ENCODE measurements at regions not wholly inside any gene's neighbourhood (a gene's known extent, or its start where the extent isn't known, plus 50 kb on each side); places are given as distances from the start of the nearest gene placed in this dataset.
"Not testable (repeated sequence)": the region's sequence is repeated elsewhere in the genome, so short reads cannot be mapped to it uniquely, and the experiment has no call there.

DNA sequence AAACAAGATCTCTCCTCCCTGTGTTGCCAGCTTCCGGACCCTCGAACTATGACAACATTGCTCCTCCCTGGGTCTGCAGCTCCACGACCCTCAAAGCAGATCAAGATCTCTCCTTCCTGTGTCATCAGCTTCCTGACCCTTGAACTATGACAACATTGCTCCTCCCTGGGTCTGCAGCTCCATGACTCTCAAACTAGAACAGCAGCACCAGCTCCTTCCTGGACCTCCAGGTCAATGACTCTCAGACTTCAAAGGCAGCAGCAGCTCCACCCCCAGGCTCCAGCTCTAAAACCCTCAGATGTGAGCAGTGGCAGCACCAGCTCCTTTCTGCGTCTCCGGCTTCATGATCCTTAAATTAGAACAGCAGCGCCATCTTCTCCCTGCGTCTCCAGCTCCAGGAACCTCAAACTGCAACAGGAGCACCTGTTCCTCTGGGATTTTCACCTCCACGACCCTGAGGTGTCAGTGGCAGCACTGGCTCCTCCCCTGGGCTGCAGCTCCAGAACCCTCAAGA lies 341.0 kb upstream of the SULF2 start:
- H3K36me3 Mint-ChIP-seq: no peaks in the 10 kb centered on the region
- H3K4me1 Mint-ChIP-seq: no peaks in the 10 kb centered on the region
- no peak overlapping the region for H3K27ac Mint-ChIP-seq
- no peak for DNase-seq
- H3K9me3 Mint-ChIP-seq: no peaks in the 10 kb centered on the region
- peaks cover 2 to 5% (median 2%) of the 10 kb centered on the region in 3 donors for H3K27me3 Mint-ChIP-seq (ENCODE audit: low read depth in 3 of 3)
- no peak overlapping the region for H3K4me3 Mint-ChIP-seq

DNA sequence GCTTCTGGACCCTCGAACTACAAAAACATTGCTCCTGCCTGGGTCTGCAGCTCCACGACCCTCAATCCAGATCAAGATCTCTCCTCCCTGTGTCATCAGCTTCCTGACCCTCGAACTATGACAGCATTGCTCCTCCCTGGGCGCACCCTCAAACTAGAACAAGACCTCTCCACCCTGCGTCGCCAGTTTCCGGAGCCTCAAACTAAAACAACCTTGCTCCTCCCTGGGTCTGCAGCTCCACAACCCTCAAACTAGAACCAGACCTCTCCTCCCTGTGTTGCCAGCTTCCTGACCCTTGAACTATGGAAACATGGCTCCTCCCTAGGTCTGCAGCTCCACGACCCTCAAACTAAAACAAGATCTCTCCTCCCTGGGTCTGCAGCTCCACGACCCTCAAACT lies 339.7 kb upstream of the SULF2 start:
- no peaks in the 10 kb centered on the region for H3K9me3 Mint-ChIP-seq

DNA sequence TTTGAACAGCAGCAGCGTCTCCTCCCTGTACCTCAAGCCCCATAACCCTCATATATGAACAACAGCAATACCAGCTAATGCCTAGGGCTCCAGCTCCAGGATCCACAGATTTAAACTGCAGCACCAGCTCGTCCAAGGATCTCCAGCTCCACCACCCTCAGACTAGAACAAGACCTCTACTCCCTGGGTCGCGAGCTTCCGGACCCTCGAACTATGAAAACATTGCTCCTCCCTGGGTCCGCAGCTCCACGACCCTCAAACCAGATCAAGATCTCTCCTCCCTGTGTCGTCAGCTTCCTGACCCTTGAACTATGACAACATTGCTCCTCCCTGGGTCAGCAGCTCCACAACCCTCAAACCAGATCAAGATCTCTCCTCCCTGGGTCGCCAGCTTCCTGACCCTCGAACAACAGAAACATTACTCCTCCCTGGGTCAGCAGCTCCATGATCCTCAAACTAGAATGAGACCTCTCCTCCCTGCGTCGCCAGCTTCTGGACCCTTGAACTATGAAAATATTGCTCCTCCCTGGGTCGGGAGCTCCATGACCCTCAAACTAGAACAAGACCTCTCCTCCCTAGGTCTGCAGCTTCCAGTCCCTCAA lies 339.0 kb upstream of the SULF2 start:
- Mint-ChIP-seq H3K27me3 (ENCODE audit: low read depth in 3 of 3) (peaks cover 3 to 7% (median 6%) of the 10 kb centered on the region in 3 donors), H3K27ac (no peak overlapping the region), H3K9me3 (no peaks in the 10 kb centered on the region), H3K36me3 (no peaks in the 10 kb centered on the region), H3K4me1 (no peaks in the 10 kb centered on the region), H3K4me3 (no peak overlapping the region)
- DNase-seq: no peak

More for the DNA sequence above, 339.7 kb upstream of the SULF2 start:
- no peak overlapping the region for H3K27ac Mint-ChIP-seq
- no peak for DNase-seq
- H3K36me3 Mint-ChIP-seq: no peaks in the 10 kb centered on the region
- peaks cover 3 to 7% (median 6%) of the 10 kb centered on the region in 3 donors for H3K27me3 Mint-ChIP-seq (ENCODE audit: low read depth in 3 of 3)
- H3K4me3 Mint-ChIP-seq: no peak overlapping the region
- no peaks in the 10 kb centered on the region for H3K4me1 Mint-ChIP-seq

DNA sequence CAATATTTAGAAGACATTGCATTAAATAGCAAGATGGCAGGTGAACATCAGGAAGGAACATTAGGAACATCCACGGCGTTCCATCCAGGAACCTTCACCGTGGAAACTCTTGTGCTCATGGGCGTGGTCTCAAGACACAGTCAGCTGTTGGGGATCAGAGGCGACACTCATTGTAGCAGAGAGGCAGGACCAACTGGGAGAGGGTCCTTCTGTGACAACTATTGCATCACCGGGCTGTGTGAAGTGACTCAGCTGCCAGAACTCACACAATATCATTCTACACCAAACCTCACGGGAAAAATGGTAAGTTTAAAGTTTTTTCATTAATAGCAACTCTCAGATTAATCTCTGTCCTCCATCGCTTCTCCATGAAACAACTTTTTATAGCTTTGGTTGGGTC lies 334.8 kb upstream of the SULF2 start:
- DNase-seq: no peak
- peaks cover 3 to 8% (median 4%) of the 10 kb centered on the region in 3 donors for H3K27me3 Mint-ChIP-seq (ENCODE audit: low read depth in 3 of 3)
- no peak overlapping the region for H3K4me3 Mint-ChIP-seq
- H3K36me3 Mint-ChIP-seq: no peaks in the 10 kb centered on the region
- no peaks in the 10 kb centered on the region for H3K4me1 Mint-ChIP-seq
- no peaks in the 10 kb centered on the region for H3K9me3 Mint-ChIP-seq
- H3K27ac Mint-ChIP-seq: no peak overlapping the region

DNA sequence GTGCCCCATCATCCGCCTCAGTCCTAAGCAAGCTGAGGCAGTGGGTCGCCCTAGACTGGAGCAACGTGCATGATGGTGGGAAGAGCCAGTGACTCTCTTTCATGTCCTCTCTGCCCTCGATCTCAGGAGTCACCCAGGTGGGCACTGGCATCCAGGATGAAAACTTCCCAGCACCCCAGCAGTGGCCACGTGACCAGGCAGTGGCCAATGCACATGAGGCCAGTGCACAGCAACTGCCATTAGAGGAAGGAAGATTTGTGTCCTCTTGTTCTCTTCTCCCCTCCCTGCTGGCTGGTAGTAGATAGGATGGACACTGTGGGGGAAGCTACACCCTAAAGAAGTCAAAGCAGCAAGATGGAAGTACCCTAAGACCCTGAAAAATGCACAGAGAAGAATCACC lies 334.1 kb upstream of the SULF2 start:
- H3K36me3 Mint-ChIP-seq; H3K27ac Mint-ChIP-seq; H3K9me3 Mint-ChIP-seq; H3K27me3 Mint-ChIP-seq (ENCODE audit: low read depth in 3 of 3); H3K4me3 Mint-ChIP-seq; DNase-seq; H3K4me1 Mint-ChIP-seq: not testable (repeated sequence)

DNA sequence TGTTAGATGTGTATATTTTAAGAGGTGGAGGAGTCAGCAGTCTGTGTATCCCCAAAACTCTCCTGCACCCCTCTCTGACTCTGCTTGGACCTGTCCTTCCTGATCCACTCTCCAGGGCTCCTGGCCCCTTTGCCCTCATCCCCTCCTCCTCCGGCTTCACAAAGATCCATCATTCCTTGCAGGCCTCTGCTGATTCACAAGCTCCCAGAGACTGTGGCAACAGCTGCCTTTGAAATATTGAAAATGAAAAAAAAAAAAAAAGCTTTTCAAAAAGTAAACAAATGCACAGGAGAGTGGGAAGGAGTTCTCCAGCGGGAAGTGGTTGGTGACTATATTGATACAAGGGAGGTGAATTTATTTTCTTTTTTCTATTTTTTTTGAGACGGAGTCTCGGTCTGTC lies 330.2 kb upstream of the SULF2 start:
- Mint-ChIP-seq H3K9me3 (no peaks in the 10 kb centered on the region), H3K27ac (no peak overlapping the region), H3K27me3 (ENCODE audit: low read depth in 3 of 3) (peaks cover 0 to 3% (median 3%) of the 10 kb centered on the region in 3 donors), H3K4me3 (no peak overlapping the region), H3K36me3 (no peaks in the 10 kb centered on the region), H3K4me1 (no peaks in the 10 kb centered on the region)
- no peak for DNase-seq

DNA sequence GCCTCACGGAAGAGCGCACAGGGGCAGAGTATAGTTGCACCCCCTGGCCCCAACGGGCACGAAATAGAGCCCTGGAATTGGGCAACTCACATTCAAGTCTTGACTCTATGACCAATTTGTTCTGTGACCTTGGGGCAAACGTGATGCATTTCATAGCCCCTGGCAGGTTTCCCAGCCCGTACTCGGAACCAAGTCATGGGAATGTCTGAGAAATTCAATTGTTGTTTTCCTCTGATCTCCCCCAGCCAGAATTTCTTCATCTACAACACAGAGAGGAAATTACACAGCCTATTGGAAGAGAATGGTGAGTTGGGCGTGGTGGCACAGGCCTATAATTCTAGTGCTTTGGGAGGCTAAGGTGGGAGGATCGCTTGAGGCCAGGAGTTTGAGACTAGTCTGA lies 322.3 kb upstream of the SULF2 start:
- Mint-ChIP-seq H3K27ac (no peak overlapping the region), H3K27me3 (ENCODE audit: low read depth in 3 of 3) (peaks cover 0 to 4% (median 4%) of the 10 kb centered on the region in 3 donors), H3K36me3 (no peaks in the 10 kb centered on the region), H3K4me1 (no peaks in the 10 kb centered on the region), H3K9me3 (peaks cover 0 to 2% (median 0%) of the 10 kb centered on the region in 6 donors), H3K4me3 (no peak overlapping the region)
- DNase-seq: no peak

DNA sequence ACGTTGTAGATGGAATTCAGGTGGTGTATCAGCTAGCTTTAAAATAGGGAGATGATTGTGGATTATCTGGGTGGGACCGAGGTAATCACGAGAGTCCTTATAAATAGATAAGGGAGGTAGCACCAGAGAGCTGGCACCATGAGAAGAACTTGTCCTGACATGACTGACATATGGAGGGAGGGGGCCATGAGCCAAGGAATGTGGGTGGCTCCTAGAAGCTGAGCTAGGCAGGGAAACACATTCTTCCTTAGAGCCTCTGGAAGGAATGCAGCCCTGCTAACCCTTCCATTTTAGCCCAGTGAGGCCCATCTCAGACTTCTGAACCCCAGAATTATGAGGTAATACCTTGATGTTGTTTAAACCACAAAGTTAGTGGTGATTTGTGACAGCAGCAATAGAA lies 321.1 kb upstream of the SULF2 start:
- H3K36me3 Mint-ChIP-seq: no peaks in the 10 kb centered on the region
- DNase-seq: no peak
- H3K9me3 Mint-ChIP-seq: peaks cover 0 to 2% (median 0%) of the 10 kb centered on the region in 6 donors
- no peak overlapping the region for H3K27ac Mint-ChIP-seq
- H3K4me1 Mint-ChIP-seq: no peaks in the 10 kb centered on the region
- H3K27me3 Mint-ChIP-seq (ENCODE audit: low read depth in 3 of 3): peaks cover 0 to 6% (median 4%) of the 10 kb centered on the region in 3 donors
- no peak overlapping the region for H3K4me3 Mint-ChIP-seq

DNA sequence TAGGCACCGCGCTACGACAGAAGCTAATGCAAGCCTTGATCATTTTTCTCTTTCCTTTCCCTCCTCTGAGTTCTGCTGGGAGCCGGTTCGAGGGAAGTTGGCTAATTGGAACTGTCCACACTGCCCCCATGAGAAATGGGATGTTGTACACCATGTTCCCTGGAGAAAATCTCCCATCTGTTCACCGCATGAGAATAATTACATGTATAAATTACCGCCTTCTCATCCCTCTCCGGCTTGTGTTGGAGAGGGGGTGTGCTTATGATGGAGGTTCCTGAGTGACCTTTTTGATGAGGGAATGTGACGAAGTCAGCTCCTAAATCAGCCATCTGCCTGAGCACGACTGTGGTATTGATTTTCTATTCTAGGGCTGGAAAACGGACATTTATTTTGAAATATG lies 320.2 kb upstream of the SULF2 start:
- Mint-ChIP-seq H3K27me3 (ENCODE audit: low read depth in 3 of 3) (peaks cover 0 to 7% (median 6%) of the 10 kb centered on the region in 3 donors), H3K4me3 (no peak overlapping the region), H3K9me3 (peaks cover 0 to 2% (median 0%) of the 10 kb centered on the region in 6 donors), H3K27ac (no peak overlapping the region), H3K4me1 (no peaks in the 10 kb centered on the region), H3K36me3 (no peaks in the 10 kb centered on the region)
- no peak for DNase-seq

DNA sequence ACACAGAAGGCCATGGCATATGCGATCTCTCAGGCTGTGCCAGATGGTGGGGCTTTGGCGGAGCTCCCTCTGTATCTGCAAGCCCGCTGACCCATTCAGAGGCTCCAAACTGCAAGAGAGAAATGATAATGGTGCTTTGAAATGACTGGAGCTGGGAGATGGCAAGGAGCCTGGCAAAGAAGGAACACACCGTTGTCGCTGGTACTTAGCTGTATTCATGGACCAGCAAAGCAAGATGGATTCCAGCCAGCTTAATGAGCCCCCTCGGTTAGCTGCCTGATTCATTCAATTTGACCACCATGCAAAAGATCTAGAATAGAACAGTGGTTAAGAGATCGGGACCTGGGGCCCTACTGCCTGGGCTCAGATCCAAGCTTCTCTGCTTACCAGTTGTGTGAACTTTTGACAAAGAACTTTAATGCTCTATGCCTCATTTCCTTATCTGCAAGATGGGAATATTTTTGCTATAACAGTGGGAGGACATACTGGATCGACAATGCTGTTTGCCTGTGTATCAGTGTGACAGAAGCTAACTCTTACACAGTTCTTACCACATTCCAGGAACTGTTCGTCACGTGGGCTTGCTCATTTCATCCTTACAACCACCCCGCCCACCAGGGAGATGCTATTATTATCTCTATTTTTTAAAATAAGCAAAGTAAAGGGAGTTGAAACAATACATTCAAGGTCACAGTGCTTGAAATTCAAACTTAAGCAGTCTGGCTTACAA lies 317.8 kb upstream of the SULF2 start:
- DNase-seq: no peak
- Mint-ChIP-seq H3K4me1 (no peaks in the 10 kb centered on the region), H3K36me3 (no peaks in the 10 kb centered on the region), H3K27me3 (ENCODE audit: low read depth in 3 of 3) (peaks cover 0 to 6% (median 5%) of the 10 kb centered on the region in 3 donors), H3K4me3 (no peak overlapping the region), H3K9me3 (peaks cover 0 to 2% (median 0%) of the 10 kb centered on the region in 6 donors), H3K27ac (no peak overlapping the region)

DNA sequence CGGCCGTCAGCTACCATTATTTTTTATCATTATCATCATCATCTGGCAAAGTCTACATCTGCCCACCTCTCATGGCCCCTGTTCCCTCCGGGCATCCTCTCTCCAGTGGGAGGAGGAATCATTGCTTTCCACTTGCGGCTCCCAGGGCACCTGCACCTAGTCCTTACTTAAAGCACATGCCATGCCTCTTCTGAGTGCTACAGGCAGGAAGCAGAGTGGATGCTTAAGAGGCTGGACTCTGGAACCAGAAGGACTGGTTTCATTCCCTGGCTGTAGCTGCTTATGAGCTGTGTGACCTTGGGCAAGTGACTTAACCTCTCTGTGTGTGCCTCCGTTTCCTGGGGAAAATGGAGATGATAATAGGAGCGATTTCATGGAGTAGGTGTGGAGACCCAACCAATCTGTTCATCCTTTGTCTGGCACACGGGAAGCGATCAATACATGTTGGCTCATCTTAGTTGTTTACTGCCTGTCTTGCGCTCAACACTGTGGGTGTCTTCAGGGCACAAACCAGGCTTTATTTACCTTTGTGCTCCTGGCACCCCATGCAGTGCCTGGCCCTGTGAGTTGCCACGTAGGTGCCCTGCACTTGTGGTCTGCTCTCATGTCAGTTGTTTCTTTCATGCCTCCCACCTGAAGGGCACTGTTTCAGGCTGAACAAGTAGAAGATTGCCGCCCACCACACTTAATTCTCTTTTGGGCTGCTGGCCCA lies 317.0 kb upstream of the SULF2 start:
- Mint-ChIP-seq H3K27me3 (ENCODE audit: low read depth in 3 of 3) (peaks cover 0 to 5% (median 3%) of the 10 kb centered on the region in 3 donors), H3K36me3 (no peaks in the 10 kb centered on the region), H3K9me3 (peaks cover 0 to 2% (median 0%) of the 10 kb centered on the region in 6 donors), H3K4me1 (no peaks in the 10 kb centered on the region), H3K27ac (no peak overlapping the region), H3K4me3 (no peak overlapping the region)
- DNase-seq: no peak

DNA sequence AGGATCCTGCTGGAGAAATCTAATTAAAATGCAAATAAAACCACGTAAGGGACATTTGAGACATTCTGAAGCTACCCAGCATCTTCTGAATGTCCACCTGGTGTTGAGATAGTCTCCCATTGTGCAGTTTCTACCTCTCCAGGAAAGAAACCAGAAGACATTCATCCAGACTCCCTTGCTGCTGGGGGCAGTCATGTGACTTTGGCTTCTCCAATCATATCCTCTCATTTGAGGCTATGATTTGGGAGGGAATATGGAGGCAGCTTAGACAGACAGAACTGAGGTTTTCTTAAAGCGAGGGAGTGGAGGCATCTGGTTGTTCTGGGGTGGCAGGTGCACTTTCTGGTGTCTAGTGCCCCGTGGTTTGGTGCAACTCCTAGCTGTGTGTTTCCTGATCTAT lies 315.2 kb upstream of the SULF2 start:
- no peaks in the 10 kb centered on the region for H3K4me1 Mint-ChIP-seq
- H3K36me3 Mint-ChIP-seq: no peaks in the 10 kb centered on the region
- H3K27ac Mint-ChIP-seq: no peak overlapping the region
- H3K9me3 Mint-ChIP-seq: peaks cover 0 to 1% (median 0%) of the 10 kb centered on the region in 6 donors
- H3K4me3 Mint-ChIP-seq: no peak overlapping the region
- H3K27me3 Mint-ChIP-seq (ENCODE audit: low read depth in 3 of 3): peaks cover 0 to 5% (median 3%) of the 10 kb centered on the region in 3 donors
- no peak for DNase-seq

DNA sequence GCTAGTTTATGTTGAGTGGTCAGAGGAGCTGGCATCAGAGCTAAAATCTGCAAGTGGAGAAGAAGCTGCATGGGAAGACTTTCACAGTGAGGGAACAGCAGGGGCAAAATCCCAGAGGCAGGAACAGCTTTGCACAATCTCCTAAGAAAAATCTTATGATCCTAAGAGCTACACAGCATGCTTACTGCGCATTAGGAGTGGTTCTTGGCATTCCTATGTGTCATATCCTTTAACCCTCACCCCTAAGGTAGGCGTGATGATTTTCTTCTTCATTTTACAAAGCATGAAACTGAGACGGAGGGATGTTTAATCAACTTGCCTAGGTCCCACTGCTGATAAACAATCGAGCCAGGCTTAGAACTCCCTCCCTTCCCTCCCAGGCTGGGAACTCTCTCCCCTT lies 313.6 kb upstream of the SULF2 start:
- Mint-ChIP-seq H3K27ac (peak overlapping the region in 1 of 6 donors; percentile 55), H3K4me3 (no peak overlapping the region)

DNA sequence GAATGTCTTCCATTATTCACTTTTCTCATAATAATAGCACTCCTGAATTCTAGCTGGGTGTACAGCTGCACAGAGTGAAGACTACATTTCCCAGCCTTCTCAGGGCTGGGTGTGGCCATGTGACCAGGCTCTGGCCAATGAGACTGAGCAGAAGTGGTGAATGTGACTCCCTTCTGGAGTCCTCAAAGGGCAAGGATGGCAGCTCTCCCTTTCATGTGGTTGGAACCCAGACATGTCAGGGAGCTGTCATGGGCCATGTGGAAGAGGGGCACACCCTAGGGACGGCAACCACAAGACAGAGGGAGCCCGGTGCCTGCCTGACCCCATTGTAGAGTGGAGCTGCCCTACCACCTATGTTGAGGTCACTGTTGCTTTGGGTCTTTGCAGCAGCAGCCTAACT lies 312.8 kb upstream of the SULF2 start:
- Mint-ChIP-seq H3K36me3 (no peaks in the 10 kb centered on the region), H3K27me3 (ENCODE audit: low read depth in 3 of 3) (peaks cover 0 to 8% (median 7%) of the 10 kb centered on the region in 3 donors), H3K4me1 (no peaks in the 10 kb centered on the region), H3K27ac (no peak overlapping the region), H3K9me3 (peaks cover 0 to 1% (median 0%) of the 10 kb centered on the region in 6 donors), H3K4me3 (no peak overlapping the region)
- DNase-seq: no peak

More for the DNA sequence above, 313.6 kb upstream of the SULF2 start:
- Mint-ChIP-seq H3K4me1 (no peaks in the 10 kb centered on the region), H3K36me3 (no peaks in the 10 kb centered on the region), H3K27me3 (ENCODE audit: low read depth in 3 of 3) (peaks cover 0 to 7% (median 5%) of the 10 kb centered on the region in 3 donors), H3K9me3 (peaks cover 0 to 1% (median 0%) of the 10 kb centered on the region in 6 donors)
- DNase-seq: no peak

Measured in immature natural killer cell (primary cell).